HPDE6-E6E7 (cell line): ENCODE measurements at regions not wholly inside any gene's neighbourhood (a gene's known extent, or its start where the extent isn't known, plus 50 kb on each side); places are given as distances from the start of the nearest gene placed in this dataset.
"Not testable (repeated sequence)": the region's sequence is repeated elsewhere in the genome, so short reads cannot be mapped to it uniquely, and the experiment has no call there.

Experiments used
- DNase-seq: peaks from one replicate; pipeline ENCODE4 v3.0.0; 2011; ENCODE audit warnings: missing footprints; ENCODE audit errors: extremely low spot score

GRCh38 chr10:81441624-81442023 is 433.4 kb upstream of the NRG3 start:
- not testable (repeated sequence) for DNase-seq

DNA sequence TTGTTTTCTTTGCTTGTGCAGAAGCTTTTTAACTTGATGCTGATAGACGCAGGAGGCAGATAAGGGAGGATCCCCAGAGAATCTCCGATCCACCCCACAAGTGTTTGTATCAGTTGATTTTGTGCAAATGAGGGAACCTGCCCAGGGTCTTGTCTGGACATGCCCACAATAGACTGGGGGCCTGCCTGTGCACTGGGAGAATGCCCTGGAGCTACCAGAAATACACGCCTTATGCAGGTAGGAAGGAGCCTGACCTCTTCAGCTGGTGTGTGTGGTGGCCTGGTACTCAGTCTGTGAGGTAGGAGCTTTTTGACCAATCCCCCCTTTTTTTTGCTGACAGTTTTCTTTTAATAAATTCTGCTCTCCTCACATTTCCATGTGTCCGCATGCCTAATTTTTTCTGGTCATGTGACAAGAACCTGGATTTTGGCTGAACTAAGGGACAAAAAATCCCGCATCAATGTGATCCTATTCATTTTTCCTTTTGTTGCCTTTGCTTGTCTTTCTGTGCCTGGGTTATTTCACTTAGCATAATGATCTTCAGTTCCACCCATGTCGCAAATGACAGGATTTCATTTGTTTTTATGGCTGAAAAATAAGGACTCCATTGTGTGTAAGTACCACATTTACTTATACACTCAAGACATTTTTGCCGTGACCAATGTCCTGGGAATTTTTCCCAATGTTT is 430.6 kb upstream of the NRG3 start:
- no peak for DNase-seq

DNA sequence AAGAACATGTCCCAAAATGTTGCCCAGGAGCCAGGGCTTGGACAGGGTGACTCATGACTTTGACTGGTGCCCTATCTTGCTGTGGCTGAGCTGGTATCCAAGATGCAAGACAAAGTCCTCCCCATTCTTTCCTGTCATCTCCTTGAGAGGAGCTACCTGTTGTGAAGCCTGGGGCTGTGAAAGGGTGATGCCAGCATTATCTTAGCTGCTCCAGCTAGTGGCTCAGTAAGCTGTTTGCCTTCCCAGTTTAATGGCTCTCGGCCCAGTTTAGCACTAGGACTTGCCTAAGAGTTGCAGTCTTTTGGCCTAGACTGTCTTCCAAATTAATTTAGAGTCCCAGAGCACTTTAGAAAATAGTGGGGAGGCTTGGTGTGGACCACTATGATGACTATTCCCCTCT is 424.3 kb upstream of the NRG3 start:
- DNase-seq, result no peak

- DNase-seq, result no peak
These were observed 402.0 kb upstream of the NRG3 start for GRCh38 chr10:81472927-81473470.

- no peak for DNase-seq
These were observed 401.2 kb upstream of the NRG3 start for GRCh38 chr10:81473755-81474154.

GRCh38 chr10:81479316-81479715 is 395.7 kb upstream of the NRG3 start:
- no peak for DNase-seq

DNA sequence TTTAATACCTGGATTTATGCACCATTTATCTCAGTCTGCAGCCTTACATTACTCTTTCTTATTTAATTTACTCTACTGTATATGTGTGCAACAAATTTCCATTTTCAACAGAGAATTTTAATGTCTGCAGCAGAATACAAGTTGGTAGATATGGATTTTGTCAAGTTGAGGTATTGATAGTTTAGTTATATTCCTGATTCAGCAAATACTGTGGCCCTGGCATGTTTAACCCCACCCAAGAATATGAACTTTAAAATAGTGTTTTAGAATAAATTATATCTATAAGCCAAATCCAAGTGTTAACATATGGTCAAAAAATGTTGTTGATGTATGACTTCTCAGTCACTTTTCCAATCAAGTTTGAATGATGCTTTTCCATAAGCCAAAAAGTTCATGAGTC is 378.4 kb upstream of the NRG3 start:
- no peak for DNase-seq

GRCh38 chr10:81498011-81498551 is 376.9 kb upstream of the NRG3 start:
- DNase-seq, result no peak

- DNase-seq, result no peak
These were observed 372.2 kb upstream of the NRG3 start for GRCh38 chr10:81502677-81503359.

DNA sequence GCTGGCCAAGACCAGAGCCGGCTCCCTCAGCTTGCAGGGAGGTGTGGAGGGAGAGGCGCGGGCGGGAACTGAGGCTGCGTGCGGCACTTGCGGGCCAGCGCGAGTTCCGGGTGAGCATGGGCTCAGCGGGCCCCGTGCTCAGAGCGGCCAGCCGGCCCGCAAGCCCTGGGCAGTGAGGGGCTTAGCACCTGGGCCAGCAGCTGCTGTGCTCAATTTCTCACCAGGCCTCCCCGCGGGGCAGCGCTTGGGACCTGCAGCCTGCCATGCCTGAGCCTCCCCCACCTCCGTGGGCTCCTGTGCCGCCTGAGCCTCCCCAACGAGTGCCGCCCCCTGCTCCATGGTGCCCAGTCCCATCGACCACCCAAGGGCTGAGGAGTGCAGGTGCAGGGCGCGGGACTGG is 369.2 kb upstream of the NRG3 start:
- not testable (repeated sequence) for DNase-seq

DNA sequence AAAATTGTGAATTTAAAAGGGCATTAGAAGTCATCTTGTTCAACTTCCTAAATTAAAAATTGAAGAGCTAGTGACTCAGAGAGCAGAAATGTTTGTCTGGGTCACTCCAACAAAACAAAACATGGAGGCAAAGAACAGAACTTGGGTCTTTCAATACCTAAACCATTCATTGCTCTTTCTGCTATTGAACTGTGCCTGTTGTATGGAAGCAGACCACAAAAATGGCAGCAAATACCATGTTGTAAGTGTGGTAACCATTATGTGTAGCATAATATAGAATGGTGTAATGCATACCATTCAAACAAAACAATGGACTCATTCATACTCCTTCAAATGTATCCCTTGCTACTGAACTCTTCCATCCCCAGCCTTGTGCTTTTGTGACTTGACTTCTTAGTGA is 360.2 kb upstream of the NRG3 start:
- DNase-seq, result no peak

- no peak for DNase-seq
These were observed 354.3 kb upstream of the NRG3 start for GRCh38 chr10:81520688-81521087.

DNA sequence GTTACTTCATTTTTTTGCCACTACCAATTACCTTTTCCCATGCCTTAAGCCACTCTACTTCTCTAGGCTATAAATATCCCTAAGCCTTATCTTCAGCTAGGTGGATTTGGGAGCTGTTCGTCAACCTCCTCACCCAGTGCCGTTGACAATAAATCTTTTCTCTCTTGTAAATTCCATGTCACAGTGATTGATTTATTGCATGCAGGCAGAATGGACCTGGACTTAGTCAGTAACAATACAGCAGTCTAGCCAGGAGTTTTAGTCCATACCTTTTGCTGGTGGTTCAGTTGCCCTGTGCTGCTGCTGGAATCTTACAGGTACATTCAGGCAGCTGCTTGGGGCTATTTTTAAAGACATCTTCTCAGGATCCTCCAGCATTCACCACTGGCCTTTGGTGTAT is 350.5 kb upstream of the NRG3 start:
- no peak for DNase-seq

GRCh38 chr10:81532403-81532802 is 342.6 kb upstream of the NRG3 start:
- no peak for DNase-seq

DNA sequence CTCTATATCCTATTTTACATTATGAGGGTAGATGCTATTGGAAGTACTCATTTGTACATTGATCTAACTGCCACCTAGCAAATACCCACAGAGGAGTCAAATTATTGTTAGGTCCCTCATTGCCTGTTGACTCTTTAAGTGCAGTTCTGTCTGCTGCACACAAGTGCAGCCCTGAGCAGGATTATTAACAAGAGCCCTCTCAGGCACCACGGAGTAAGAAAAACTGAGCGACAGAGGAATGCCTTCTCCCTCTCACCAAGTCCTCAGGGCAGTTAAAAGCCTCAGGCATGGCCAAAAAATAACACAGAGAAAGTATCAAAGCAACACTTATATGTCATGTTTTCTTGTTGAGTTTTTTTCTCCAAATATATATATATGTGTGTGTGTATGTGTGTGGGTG is 340.0 kb upstream of the NRG3 start:
- DNase-seq, result no peak

DNA sequence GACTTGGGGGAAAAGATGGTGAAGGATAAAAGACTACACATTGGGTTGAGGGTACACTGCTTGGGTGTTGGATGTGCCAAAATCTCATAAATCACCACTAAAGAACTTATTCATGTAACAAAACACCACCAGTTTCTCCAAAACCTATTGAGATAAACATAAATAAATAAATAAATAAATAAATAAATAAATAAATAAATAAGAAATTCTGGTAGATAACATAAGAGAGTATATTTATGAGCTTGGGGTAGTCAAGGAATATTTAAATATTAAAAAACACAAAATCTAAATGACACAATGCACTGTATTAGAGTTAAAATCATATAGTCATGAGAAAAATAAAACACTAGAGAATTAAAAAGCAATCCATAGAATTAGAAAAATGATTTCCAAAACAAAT is 333.5 kb upstream of the NRG3 start:
- no peak for DNase-seq

- no peak for DNase-seq
These were observed 328.8 kb upstream of the NRG3 start for GRCh38 chr10:81546243-81546642.

- DNase-seq, result no peak
These were observed 326.8 kb upstream of the NRG3 start for GRCh38 chr10:81548160-81548559.

DNA sequence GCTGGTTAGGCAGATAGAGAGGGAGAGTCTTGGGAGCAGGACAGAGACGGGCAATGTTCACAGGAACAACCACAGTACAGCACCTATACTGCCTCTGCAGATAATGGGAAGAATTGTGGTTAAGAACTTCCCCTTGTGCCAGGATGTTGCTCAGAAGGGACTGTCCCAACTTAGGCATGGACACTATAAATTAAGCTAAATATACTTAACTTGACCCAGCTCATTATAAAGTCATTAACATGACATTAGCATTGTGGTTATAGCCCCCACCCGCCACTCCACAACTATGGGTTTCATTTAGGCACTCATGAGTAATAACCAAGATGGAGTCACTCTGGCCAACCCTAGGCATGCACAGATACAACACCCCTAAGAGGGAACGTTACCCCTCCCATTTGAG is 310.9 kb upstream of the NRG3 start:
- no peak for DNase-seq

- DNase-seq, result no peak
These were observed 305.5 kb upstream of the NRG3 start for GRCh38 chr10:81569488-81569887.

DNA sequence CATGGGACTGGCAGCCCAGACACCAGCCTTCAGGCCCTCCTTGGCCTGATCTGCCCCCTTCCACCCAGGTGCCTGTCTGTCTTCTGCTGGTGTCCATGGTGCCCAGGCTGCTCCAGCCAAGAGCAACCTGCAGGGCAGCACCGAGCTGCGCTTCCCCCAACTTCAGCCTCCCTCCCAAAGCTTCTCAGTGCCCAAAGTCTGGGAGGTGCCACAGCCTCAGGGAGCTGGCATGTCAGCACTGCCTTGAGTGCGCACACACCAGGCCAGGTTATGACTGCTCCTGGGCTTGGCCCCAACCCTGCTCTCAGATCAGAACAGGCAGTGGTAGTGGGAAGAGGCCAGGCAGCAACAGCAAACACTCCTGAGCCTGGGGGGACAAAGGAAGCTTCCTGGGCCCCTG is 304.6 kb upstream of the NRG3 start:
- DNase-seq, result no peak

DNA sequence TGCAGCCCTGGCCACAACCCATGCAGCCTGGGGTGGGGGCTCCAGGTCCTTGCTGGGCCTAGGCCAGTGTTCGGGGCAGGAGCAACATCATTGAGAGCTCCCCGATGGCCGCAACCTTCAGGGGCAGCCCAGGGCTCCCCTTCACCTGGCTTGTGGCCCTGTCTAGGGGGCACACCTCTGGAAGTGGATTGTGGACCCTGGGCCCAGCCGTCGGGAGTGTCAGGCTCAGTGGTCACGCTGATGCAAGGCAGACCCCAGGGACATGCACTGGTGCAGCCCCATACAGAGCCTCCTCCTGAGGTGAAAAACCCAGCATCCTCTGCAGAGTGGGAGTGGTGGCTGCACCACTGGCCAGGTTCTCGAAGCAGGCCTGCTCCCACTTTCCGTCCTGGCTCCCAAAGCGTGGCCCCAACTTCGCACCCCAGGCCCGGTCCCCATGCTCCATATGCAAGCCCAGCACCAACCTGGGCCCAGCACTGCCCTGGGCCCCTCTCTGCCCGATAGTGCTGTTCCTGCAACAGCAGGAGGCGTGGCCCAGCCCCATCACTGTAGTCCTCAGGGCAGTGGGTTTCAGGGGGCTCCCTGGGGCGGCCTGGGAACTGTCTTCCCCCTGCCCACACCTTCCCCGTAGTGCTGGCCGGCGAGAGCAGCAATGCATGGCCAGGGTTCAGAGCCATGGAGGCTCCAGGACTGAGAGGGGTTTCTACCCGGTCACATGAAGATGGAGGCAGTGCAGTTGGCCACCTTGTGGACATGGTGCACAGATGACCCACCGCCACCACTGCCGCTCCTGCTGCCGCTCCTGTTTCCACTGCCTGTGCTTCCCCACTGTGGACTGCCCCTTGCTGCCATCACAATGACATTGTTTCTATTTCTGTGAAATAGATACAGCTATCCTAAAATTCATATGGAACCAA is 303.9 kb upstream of the NRG3 start:
- no peak for DNase-seq
